ENCODE measurements at regions not wholly inside any gene's neighbourhood (a gene's known extent, or its start where the extent isn't known, plus 50 kb on each side); places are given as distances from the start of the nearest gene placed in this dataset.
A peak's percentile ranks its signal among the peaks of the same experiment; 100 is the strongest.

DNA sequence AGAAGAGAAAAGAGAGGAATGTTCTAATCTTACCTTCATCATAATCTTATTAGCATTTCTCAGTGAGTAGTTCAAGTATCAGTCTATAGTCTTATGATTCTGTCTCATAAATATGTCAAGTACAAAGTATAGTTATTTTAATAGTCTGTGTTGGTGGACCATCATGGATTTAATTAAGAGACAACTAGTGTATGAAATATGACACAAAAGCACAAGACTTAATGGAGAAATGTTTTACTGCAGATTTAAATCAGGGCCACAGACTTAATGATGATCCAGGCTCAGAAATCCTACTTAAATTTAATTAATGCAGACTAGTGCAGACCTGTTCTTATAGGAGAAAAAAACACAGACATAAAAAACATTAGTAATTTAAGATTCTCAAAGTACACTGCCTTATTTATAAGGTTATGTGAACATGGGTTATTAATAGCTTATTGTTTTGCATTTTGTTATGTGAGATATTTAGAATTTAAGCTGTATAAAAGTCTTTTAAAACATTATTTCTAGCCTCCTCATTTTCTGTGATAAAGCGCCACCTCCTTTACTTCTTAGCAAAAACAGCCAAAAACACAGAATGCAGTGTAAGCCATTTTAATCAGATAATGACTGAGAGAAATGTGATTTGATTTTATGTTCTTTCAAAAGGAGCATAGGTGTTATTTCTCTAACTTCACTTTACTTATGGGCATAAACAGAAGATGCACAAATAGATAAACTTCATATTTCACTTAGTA lies 255.0 kb upstream of the SNX7 start:
- TF ChIP-seq, protein P1, sequence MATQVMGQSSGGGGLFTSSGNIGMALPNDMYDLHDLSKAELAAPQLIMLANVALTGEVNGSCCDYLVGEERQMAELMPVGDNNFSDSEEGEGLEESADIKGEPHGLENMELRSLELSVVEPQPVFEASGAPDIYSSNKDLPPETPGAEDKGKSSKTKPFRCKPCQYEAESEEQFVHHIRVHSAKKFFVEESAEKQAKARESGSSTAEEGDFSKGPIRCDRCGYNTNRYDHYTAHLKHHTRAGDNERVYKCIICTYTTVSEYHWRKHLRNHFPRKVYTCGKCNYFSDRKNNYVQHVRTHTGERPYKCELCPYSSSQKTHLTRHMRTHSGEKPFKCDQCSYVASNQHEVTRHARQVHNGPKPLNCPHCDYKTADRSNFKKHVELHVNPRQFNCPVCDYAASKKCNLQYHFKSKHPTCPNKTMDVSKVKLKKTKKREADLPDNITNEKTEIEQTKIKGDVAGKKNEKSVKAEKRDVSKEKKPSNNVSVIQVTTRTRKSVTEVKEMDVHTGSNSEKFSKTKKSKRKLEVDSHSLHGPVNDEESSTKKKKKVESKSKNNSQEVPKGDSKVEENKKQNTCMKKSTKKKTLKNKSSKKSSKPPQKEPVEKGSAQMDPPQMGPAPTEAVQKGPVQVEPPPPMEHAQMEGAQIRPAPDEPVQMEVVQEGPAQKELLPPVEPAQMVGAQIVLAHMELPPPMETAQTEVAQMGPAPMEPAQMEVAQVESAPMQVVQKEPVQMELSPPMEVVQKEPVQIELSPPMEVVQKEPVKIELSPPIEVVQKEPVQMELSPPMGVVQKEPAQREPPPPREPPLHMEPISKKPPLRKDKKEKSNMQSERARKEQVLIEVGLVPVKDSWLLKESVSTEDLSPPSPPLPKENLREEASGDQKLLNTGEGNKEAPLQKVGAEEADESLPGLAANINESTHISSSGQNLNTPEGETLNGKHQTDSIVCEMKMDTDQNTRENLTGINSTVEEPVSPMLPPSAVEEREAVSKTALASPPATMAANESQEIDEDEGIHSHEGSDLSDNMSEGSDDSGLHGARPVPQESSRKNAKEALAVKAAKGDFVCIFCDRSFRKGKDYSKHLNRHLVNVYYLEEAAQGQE (IDR thresholded peaks at IDR 0.05; ENCODE audit: low read depth), result no peak
- TF ChIP-seq CEBPB (IDR thresholded peaks at IDR 0.05), result no peak
- TF ChIP-seq MAX (IDR thresholded peaks at IDR 0.05), result no peak
- TF ChIP-seq RAD21 (IDR thresholded peaks at IDR 0.05; ENCODE audit: low read depth), result 0 out of 2 replicates have a peak, but pooled peaks have one; percentile 5
- TF ChIP-seq YY1 (IDR thresholded peaks at IDR 0.05; ENCODE audit: low read depth), result no peak
- no peak for TF ChIP-seq ZBTB7A (IDR thresholded peaks at IDR 0.05; ENCODE audit: low read depth)
- no peak for TF ChIP-seq TCF12 (IDR thresholded peaks at IDR 0.05; ENCODE audit: low read depth)
- TF ChIP-seq TEAD4 (IDR thresholded peaks at IDR 0.05), result no peak
- no peak for TF ChIP-seq EP300 (IDR thresholded peaks at IDR 0.05; ENCODE audit: borderline replicate concordance)
- no peak for TF ChIP-seq TAF1 (IDR thresholded peaks at IDR 0.05; ENCODE audit: low read depth)
- TF ChIP-seq CREB1 (IDR thresholded peaks at IDR 0.05; ENCODE audit: low read depth), result no peak
- no peak for TF ChIP-seq FOXM1 (IDR thresholded peaks at IDR 0.05; ENCODE audit: borderline replicate concordance, low read depth)
- TF ChIP-seq EGR1 (IDR thresholded peaks at IDR 0.05), result no peak

Measured in Ishikawa (cell line).